ENCODE measurements at regions not wholly inside any gene's neighbourhood (a gene's known extent, or its start where the extent isn't known, plus 50 kb on each side); places are given as distances from the start of the nearest gene placed in this dataset.

DNA sequence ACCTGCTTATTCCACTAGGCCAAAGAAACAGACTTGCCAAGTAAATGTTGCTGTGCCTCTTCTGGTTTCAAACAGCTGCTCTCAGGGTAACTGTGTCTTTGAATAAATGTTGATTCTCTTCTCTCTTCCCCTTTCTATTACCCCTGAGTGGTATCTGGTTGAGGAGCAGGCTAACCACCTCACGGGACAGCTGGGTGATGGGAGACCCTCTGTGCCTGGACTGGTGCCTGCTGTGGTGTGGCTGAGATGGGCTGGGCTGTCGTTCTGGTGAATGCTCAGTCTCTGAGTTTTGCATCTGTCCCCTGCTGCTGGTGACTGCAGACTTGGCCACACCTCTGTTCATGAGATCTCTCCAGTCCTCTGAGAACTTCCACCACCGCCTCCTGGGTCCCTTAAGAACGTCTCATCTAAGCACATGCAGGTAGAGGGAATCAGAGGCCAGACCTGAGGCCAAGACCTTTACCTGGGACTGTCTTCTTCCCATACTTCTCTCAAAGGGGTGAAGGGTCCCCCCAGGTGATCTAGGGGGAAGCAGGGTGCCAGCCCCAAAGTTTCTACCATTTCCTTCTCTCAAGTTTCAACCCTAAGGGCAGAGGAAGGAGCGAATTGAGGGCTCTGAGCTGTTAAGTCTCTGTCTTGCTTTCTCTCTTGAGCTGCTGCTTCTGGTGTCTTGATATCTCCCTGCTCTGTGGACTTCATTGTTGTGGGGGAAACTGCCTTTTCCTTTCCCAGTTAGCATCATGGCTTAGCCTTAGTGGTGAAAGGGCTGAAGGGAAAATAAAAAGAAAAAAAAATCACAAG lies 252.9 kb downstream of the EBLN2 start:
- no peak overlapping the region for H4K8ac ChIP-seq (ENCODE audit: extremely low read depth, insufficient read depth, low read length)
- H3K9me3 ChIP-seq (ENCODE audit: insufficient read depth in 2 of 2, low read depth in 1 of 2, low read length in 1 of 2): no peaks in the 10 kb centered on the region
- TF ChIP-seq SP2 (IDR thresholded peaks at IDR 0.05; ENCODE audit: low read length): no peak
- TF ChIP-seq PHF8 (conservative IDR thresholded peaks at IDR 0.05; ENCODE audit: low read depth, low read length): no peak
- no peak for TF ChIP-seq TAF7 (optimal IDR thresholded peaks at IDR 0.05; ENCODE audit: borderline replicate concordance, low read depth, low read length)
- TF ChIP-seq SRF (IDR thresholded peaks at IDR 0.05; ENCODE audit: low read depth, low read length): no peak
- TF ChIP-seq, protein P1, sequence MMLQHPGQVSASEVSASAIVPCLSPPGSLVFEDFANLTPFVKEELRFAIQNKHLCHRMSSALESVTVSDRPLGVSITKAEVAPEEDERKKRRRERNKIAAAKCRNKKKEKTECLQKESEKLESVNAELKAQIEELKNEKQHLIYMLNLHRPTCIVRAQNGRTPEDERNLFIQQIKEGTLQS (IDR thresholded peaks at IDR 0.05; ENCODE audit: insufficient read depth, low read depth, low read length): no peak
- TF ChIP-seq SIX5 (IDR thresholded peaks at IDR 0.05; ENCODE audit: low read depth, low read length): no peak
- no peak for TF ChIP-seq SP4 (IDR thresholded peaks at IDR 0.05; ENCODE audit: low read length)
- no peak for TF ChIP-seq CEBPB (IDR thresholded peaks at IDR 0.05; ENCODE audit: low read depth, low read length)
- TF ChIP-seq, protein P2, sequence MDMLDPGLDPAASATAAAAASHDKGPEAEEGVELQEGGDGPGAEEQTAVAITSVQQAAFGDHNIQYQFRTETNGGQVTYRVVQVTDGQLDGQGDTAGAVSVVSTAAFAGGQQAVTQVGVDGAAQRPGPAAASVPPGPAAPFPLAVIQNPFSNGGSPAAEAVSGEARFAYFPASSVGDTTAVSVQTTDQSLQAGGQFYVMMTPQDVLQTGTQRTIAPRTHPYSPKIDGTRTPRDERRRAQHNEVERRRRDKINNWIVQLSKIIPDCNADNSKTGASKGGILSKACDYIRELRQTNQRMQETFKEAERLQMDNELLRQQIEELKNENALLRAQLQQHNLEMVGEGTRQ (IDR thresholded peaks at IDR 0.05; ENCODE audit: low read length): no peak
- no peak for TF ChIP-seq RBBP5 (IDR thresholded peaks at IDR 0.05; ENCODE audit: borderline replicate concordance, low read depth, low read length)
- no peaks in the 10 kb centered on the region for H3K4me1 ChIP-seq (replicated peaks in 1 of 4; ENCODE audit: control insufficient read depth in 3 of 4, insufficient read depth in 4 of 4, low read length in 3 of 4)
- FAIRE-seq (no peak), DNase-seq (ENCODE audit: low read depth in 1 of 2, low spot score in 2 of 2) (no peak)
- H3K27ac ChIP-seq (ENCODE audit: low read depth, low read length): no peak overlapping the region
- H4K20me1 ChIP-seq (replicated peaks in 1 of 2; ENCODE audit: control insufficient read depth in 1 of 2, insufficient read depth in 2 of 2, low read length in 2 of 2): no peaks in the 10 kb centered on the region
- H2BK12ac ChIP-seq (ENCODE audit: low read depth, low read length): no peak overlapping the region
- H3K4me3 ChIP-seq (ENCODE audit: extremely low read depth in 1 of 4, insufficient read depth in 2 of 4, low read depth in 3 of 4, low read length in 4 of 4): no peak overlapping the region
- no peak overlapping the region for H2BK15ac ChIP-seq (ENCODE audit: low read length)
- no peak overlapping the region for H2BK20ac ChIP-seq (ENCODE audit: low read length)
- H3K79me2 ChIP-seq (ENCODE audit: control insufficient read depth in 1 of 2, insufficient read depth in 2 of 2, low read length in 2 of 2): no peaks in the 10 kb centered on the region
- POLR2A ChIA-PET (ENCODE audit: partially characterized antibody): no interaction called here
- H3K4ac ChIP-seq (replicated peaks; ENCODE audit: insufficient read length, low read depth, low read length): no peak overlapping the region
- WGBS, 2 experiments (ENCODE audit: extremely low coverage in 1 of 2, insufficient coverage in 1 of 2, insufficient read length in 1 of 2, insufficient replicate concordance in 2 of 2, low coverage in 1 of 2, low lambda C conversion rate in 2 of 2, missing lambda C conversion rate in 1 of 2): 83% methylated on average over 5 of the region's 5 CpGs; no CpG with 5 or more reads in 1 of the 2 experiments
- H3K18ac ChIP-seq (ENCODE audit: extremely low read depth, low read length): no peak overlapping the region; the same call in 1 of the 2 replicates
- H2BK120ac ChIP-seq (replicated peaks; ENCODE audit: low read depth, low read length): no peak overlapping the region
- H2BK5ac ChIP-seq (ENCODE audit: low read depth, low read length): no peak overlapping the region
- H3K36me3 ChIP-seq (ENCODE audit: control insufficient read depth in 2 of 4, insufficient read depth in 4 of 4, low read length in 3 of 4): no peaks in the 10 kb centered on the region
- no peak overlapping the region for H3K9ac ChIP-seq (replicated peaks in 1 of 4; ENCODE audit: extremely low read depth in 1 of 4, low read depth in 3 of 4, low read length in 3 of 4)
- no peak overlapping the region for H3K23ac ChIP-seq (ENCODE audit: insufficient read length)
- no peak overlapping the region for H4K5ac ChIP-seq (ENCODE audit: insufficient read length, low read depth, low read length)
- CTCF ChIA-PET (ENCODE audit: partially characterized antibody): interaction anchor here (0.6 to 1.3 kb wide), 3 partner anchors 13 to 294 kb away, joined by 3 to 4 read pairs (median 3); no protein-coding TSS in a partner anchor
- H3K79me1 ChIP-seq (ENCODE audit: low read depth, low read length): no peaks in the 10 kb centered on the region
- 0 out of 2 replicates have a peak overlapping the region, but pooled peaks have one; percentile 5 for H2AFZ ChIP-seq (ENCODE audit: low read length)
- no peak overlapping the region for H4K91ac ChIP-seq (replicated peaks; ENCODE audit: insufficient read length, low read length)
- no peaks in the 10 kb centered on the region for H3K27me3 ChIP-seq (replicated peaks in 1 of 4; ENCODE audit: control insufficient read depth in 3 of 4, extremely low read depth in 1 of 4, insufficient read depth in 3 of 4, low read length in 3 of 4)
- H2AK5ac ChIP-seq (ENCODE audit: low read depth, low read length): no peak overlapping the region
- H3K14ac ChIP-seq (ENCODE audit: insufficient read length): no peak overlapping the region
- no peak overlapping the region for H3K4me2 ChIP-seq (ENCODE audit: insufficient read depth in 1 of 2, low read depth in 2 of 2, low read length in 2 of 2)
- H3K56ac ChIP-seq (replicated peaks; ENCODE audit: insufficient read length, low read depth, low read length): no peak overlapping the region
- H3K23me2 ChIP-seq (ENCODE audit: low read depth, low read length): no peaks in the 10 kb centered on the region; the same call in 1 of the 2 replicates
